Testis (tissue), 2 donors: ENCODE measurements at regions not wholly inside any gene's neighbourhood (a gene's known extent, or its start where the extent isn't known, plus 50 kb on each side); places are given as distances from the start of the nearest gene placed in this dataset.

Experiments
- POLR2A ChIP-seq: fragments of 450-650 bp; IDR thresholded peaks from one replicate; pipeline ENCODE4 v1.6.1; 2017; ENCODE audit warnings: antibody characterized with exemption, mild to moderate bottlenecking, moderate library complexity
- TF ChIP-seq, protein P1 (sequence below), 3 experiments: fragments of 450-650 bp in 2 of 3; fragments of 200-600 bp in 1 of 3; sonication (generic) in 1 of 3; IDR thresholded peaks; one replicate each; pipeline ENCODE4 v1.5.1; 2016 to 2019; ENCODE audit warnings: antibody characterized with exemption in 3 of 3, mild to moderate bottlenecking in 2 of 3, moderate library complexity in 1 of 3

DNA sequence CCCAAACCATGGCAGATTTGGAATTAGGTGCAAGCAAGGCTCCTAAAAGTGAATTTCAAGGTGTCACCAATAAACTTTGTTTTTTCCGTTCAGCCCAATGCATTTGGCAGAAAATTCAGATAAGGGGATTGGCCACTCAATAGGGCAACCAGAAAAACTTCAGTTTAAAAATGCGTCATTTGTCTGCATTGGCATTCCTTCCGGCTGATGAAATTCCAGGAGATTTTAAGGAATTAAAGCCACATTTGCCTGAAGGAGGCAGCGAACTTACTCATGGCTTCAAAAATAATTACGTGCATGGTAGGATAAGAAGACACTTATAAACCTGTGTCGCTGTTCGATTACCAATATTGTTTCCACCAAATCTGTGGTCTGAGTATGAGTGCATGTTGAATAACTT, 151.9 kb downstream of the SALL1 start:
- TF ChIP-seq, protein P1, sequence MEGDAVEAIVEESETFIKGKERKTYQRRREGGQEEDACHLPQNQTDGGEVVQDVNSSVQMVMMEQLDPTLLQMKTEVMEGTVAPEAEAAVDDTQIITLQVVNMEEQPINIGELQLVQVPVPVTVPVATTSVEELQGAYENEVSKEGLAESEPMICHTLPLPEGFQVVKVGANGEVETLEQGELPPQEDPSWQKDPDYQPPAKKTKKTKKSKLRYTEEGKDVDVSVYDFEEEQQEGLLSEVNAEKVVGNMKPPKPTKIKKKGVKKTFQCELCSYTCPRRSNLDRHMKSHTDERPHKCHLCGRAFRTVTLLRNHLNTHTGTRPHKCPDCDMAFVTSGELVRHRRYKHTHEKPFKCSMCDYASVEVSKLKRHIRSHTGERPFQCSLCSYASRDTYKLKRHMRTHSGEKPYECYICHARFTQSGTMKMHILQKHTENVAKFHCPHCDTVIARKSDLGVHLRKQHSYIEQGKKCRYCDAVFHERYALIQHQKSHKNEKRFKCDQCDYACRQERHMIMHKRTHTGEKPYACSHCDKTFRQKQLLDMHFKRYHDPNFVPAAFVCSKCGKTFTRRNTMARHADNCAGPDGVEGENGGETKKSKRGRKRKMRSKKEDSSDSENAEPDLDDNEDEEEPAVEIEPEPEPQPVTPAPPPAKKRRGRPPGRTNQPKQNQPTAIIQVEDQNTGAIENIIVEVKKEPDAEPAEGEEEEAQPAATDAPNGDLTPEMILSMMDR (IDR thresholded peaks at IDR 0.05): no peak
- no peak for TF ChIP-seq POLR2A
